Ascending aorta (tissue), 2 donors: ENCODE measurements at regions not wholly inside any gene's neighbourhood (a gene's known extent, or its start where the extent isn't known, plus 50 kb on each side); places are given as distances from the start of the nearest gene placed in this dataset.

Experiments used
- DNase-seq, 2 donors: peaks; one replicate each; pipeline ENCODE4 v3.0.0-alpha.2; 2019; ENCODE audit warnings: low spot score in 2 of 2
- H3K27ac ChIP-seq, 2 donors: fragments of 200-600 bp; sonication (generic); one replicate each; pipeline ENCODE4 v1.5.1; 2016 to 2017; ENCODE audit warnings: mild to moderate bottlenecking in 1 of 2
- H3K27me3 ChIP-seq: fragments of 200-600 bp; sonication (generic); one replicate; pipeline ENCODE4 v1.5.1; 2017
- H3K36me3 ChIP-seq, 2 donors: fragments of 200-600 bp; sonication (generic); one replicate each; pipeline ENCODE4 v1.5.1; 2016
- H3K4me1 ChIP-seq, 2 donors: fragments of 200-600 bp; sonication (generic); one replicate each; pipeline ENCODE4 v1.5.1; 2016 to 2017; ENCODE audit warnings: mild to moderate bottlenecking in 1 of 2
- H3K4me3 ChIP-seq, 2 donors: fragments of 200-600 bp; sonication (generic); one replicate each; pipeline ENCODE4 v1.5.1; 2016 to 2017; ENCODE audit warnings: mild to moderate bottlenecking in 1 of 2
- H3K9me3 ChIP-seq, 2 donors: fragments of 200-600 bp; sonication (generic); one replicate each; pipeline ENCODE4 v1.5.1; 2016
- CTCF ChIP-seq, 3 experiments: fragments of 200-600 bp in 2 of 3; fragments of 450-650 bp in 1 of 3; sonication (generic) in 2 of 3; IDR thresholded peaks; one replicate each; pipeline ENCODE4 v1.5.1; 2016 to 2019; ENCODE audit warnings: antibody characterized with exemption in 3 of 3, mild to moderate bottlenecking in 1 of 3, moderate library complexity in 1 of 3
- intact Hi-C: fragments of 100-400 bp; cut with DNase I; formaldehyde crosslinking; loops from one replicate; pipeline ENCODE4 v1.15.1; 2023

- DNase-seq, result no peak
- no peaks in the 10 kb centered on the region for H3K9me3 ChIP-seq
- no peaks in the 10 kb centered on the region for H3K27me3 ChIP-seq
- intact Hi-C loops, result no loop called here
- no peaks in the 10 kb centered on the region for H3K36me3 ChIP-seq
- no peaks in the 10 kb centered on the region for H3K4me1 ChIP-seq
- H3K4me3 ChIP-seq, result no peak overlapping the region
- H3K27ac ChIP-seq, result no peak overlapping the region
- no peak for TF ChIP-seq CTCF (IDR thresholded peaks at IDR 0.05)
These were observed 497.5 kb upstream of the IGFBP7 start for GRCh38 chr4:57607566-57608180.

- DNase-seq, result no peak
- Histone ChIP-seq H3K4me1 (no peaks in the 10 kb centered on the region), H3K27ac (no peak overlapping the region), H3K4me3 (no peak overlapping the region), H3K36me3 (no peaks in the 10 kb centered on the region), H3K9me3 (no peaks in the 10 kb centered on the region), H3K27me3 (no peaks in the 10 kb centered on the region)
- intact Hi-C loops, result no loop called here
- TF ChIP-seq CTCF (IDR thresholded peaks at IDR 0.05), result no peak
These were observed 495.2 kb upstream of the IGFBP7 start for GRCh38 chr4:57605376-57605775.

GRCh38 chr4:57602141-57602540, 492.0 kb upstream of the IGFBP7 start:
- H3K27me3 ChIP-seq, result no peaks in the 10 kb centered on the region
- H3K9me3 ChIP-seq, result no peaks in the 10 kb centered on the region
- intact Hi-C loops, result no loop called here
- H3K4me3 ChIP-seq, result no peak overlapping the region
- no peak for DNase-seq
- no peak for TF ChIP-seq CTCF (IDR thresholded peaks at IDR 0.05)
- no peak overlapping the region for H3K27ac ChIP-seq
- no peaks in the 10 kb centered on the region for H3K36me3 ChIP-seq
- H3K4me1 ChIP-seq, result no peaks in the 10 kb centered on the region

- no peak overlapping the region for H3K27ac ChIP-seq
- no peaks in the 10 kb centered on the region for H3K9me3 ChIP-seq
- intact Hi-C loops, result no loop called here
- H3K27me3 ChIP-seq, result no peaks in the 10 kb centered on the region
- no peak for TF ChIP-seq CTCF (IDR thresholded peaks at IDR 0.05)
- DNase-seq, result no peak
- H3K4me3 ChIP-seq, result no peak overlapping the region
- no peaks in the 10 kb centered on the region for H3K4me1 ChIP-seq
- H3K36me3 ChIP-seq, result no peaks in the 10 kb centered on the region
These were observed 480.9 kb upstream of the IGFBP7 start for GRCh38 chr4:57591073-57591472.

GRCh38 chr4:57588557-57588956, 478.4 kb upstream of the IGFBP7 start:
- Histone ChIP-seq H3K4me3 (no peak overlapping the region), H3K9me3 (no peaks in the 10 kb centered on the region), H3K27me3 (no peaks in the 10 kb centered on the region), H3K27ac (no peak overlapping the region), H3K36me3 (no peaks in the 10 kb centered on the region), H3K4me1 (no peaks in the 10 kb centered on the region)
- DNase-seq, result no peak
- no peak for TF ChIP-seq CTCF (IDR thresholded peaks at IDR 0.05)
- intact Hi-C loops, result no loop called here
